ENCODE measurements at regions not wholly inside any gene's neighbourhood (a gene's known extent, or its start where the extent isn't known, plus 50 kb on each side); places are given as distances from the start of the nearest gene placed in this dataset.

- peak; percentile 62 to 79 (median 64) for DNase-seq
Measured at GRCh38 chr18:21997207-21998143, 171.9 kb upstream of the GATA6 start.

GRCh38 chr18:21998486-21998885, 170.9 kb upstream of the GATA6 start:
- no peak for DNase-seq

- no peak for DNase-seq
Measured at GRCh38 chr18:22001912-22002487, 167.4 kb upstream of the GATA6 start.

GRCh38 chr18:22005191-22005841, 164.1 kb upstream of the GATA6 start:
- DNase-seq, result no peak

GRCh38 chr18:22006458-22006857, 162.9 kb upstream of the GATA6 start:
- no peak for DNase-seq

GRCh38 chr18:22009242-22009641, 160.1 kb upstream of the GATA6 start:
- no peak for DNase-seq

- no peak for DNase-seq
Measured at GRCh38 chr18:22013993-22014392, 155.4 kb upstream of the GATA6 start.

GRCh38 chr18:22015156-22015555, 154.2 kb upstream of the GATA6 start:
- no peak for DNase-seq

GRCh38 chr18:22018366-22018765, 151.0 kb upstream of the GATA6 start:
- DNase-seq, result no peak

GRCh38 chr18:22019193-22019592, 150.2 kb upstream of the GATA6 start:
- no peak for DNase-seq

- DNase-seq, result no peak
Measured at GRCh38 chr18:22020127-22020866, 149.1 kb upstream of the GATA6 start.

- DNase-seq, result no peak
Measured at GRCh38 chr18:22020867-22021370, 148.5 kb upstream of the GATA6 start.

GRCh38 chr18:22021701-22022100, 147.7 kb upstream of the GATA6 start:
- DNase-seq, result no peak

GRCh38 chr18:22024924-22025323, 144.5 kb upstream of the GATA6 start:
- DNase-seq, result no peak

GRCh38 chr18:22026362-22026761, 143.0 kb upstream of the GATA6 start:
- no peak for DNase-seq

- DNase-seq, result no peak
Measured at GRCh38 chr18:22026889-22027288, 142.5 kb upstream of the GATA6 start.

- DNase-seq, result no peak
Measured at GRCh38 chr18:22031611-22032010, 137.8 kb upstream of the GATA6 start.

- DNase-seq, result no peak
Measured at GRCh38 chr18:22032392-22032961, 136.9 kb upstream of the GATA6 start.

- DNase-seq, result no peak
Measured at GRCh38 chr18:22033085-22033484, 136.3 kb upstream of the GATA6 start.

GRCh38 chr18:22034276-22034675, 135.1 kb upstream of the GATA6 start:
- DNase-seq, result no peak

GRCh38 chr18:22040533-22040932, 128.9 kb upstream of the GATA6 start:
- DNase-seq, result no peak

- DNase-seq, result no peak
Measured at GRCh38 chr18:22043837-22044236, 125.6 kb upstream of the GATA6 start.

All from suppressor macrophage treated with lipopolysaccharide for 1 hour (primary cell).